SK-N-MC (cell line): ENCODE measurements at regions not wholly inside any gene's neighbourhood (a gene's known extent, or its start where the extent isn't known, plus 50 kb on each side); places are given as distances from the start of the nearest gene placed in this dataset.

Experiments
- EZH2 ChIP-seq: fragments of 200-600 bp; sonication (generic); IDR thresholded peaks from one replicate; pipeline ENCODE4 v1.6.1; 2017; ENCODE audit warnings: antibody characterized with exemption
- POLR2AphosphoS5 ChIP-seq: IDR thresholded peaks from 2 replicates; pipeline ENCODE4 v1.6.1; 2012; ENCODE audit warnings: mild to moderate bottlenecking, low read depth, low read length, borderline replicate concordance

- no peak for TF ChIP-seq POLR2AphosphoS5
- no peak for TF ChIP-seq EZH2
Observed at GRCh38 chr7:84790882-84791281, 396.0 kb downstream of the SEMA3D start.
